Testis (tissue), 2 donors: ENCODE measurements at regions not wholly inside any gene's neighbourhood (a gene's known extent, or its start where the extent isn't known, plus 50 kb on each side); places are given as distances from the start of the nearest gene placed in this dataset.
A peak's percentile ranks its signal among the peaks of the same experiment; 100 is the strongest.

Experiments
- DNase-seq: peaks from one replicate; pipeline ENCODE4 v3.0.0-alpha.2; 2019
- H3K27ac ChIP-seq, 2 donors: fragments of 200-600 bp; sonication (generic); one replicate each; pipeline ENCODE4 v1.5.1; 2019
- H3K27me3 ChIP-seq: fragments of 200-600 bp; sonication (generic); one replicate; pipeline ENCODE4 v1.5.1; 2019
- H3K36me3 ChIP-seq: fragments of 200-600 bp; sonication (generic); one replicate; pipeline ENCODE4 v1.5.1; 2017; ENCODE audit warnings: low read depth; ENCODE audit errors: missing control alignments
- H3K4me1 ChIP-seq: fragments of 200-600 bp; sonication (generic); one replicate; pipeline ENCODE4 v1.5.1; 2019
- H3K4me3 ChIP-seq, 2 donors: fragments of 200-600 bp; sonication (generic); one replicate each; pipeline ENCODE4 v1.5.1; 2017 to 2019
- H3K9me3 ChIP-seq: fragments of 200-600 bp; sonication (generic); one replicate; pipeline ENCODE4 v1.5.1; 2017
- POLR2A ChIP-seq: fragments of 450-650 bp; IDR thresholded peaks from one replicate; pipeline ENCODE4 v1.6.1; 2017; ENCODE audit warnings: antibody characterized with exemption, mild to moderate bottlenecking, moderate library complexity
- WGBS, 2 donors: methylation state at CpG; one replicate each; pipeline ENCODE4 v1.1.5; 2018; 5-methylcytosine and 5-hydroxymethylcytosine counted together
- intact Hi-C: fragments of 100-400 bp; cut with DNase I; formaldehyde crosslinking; loops from one replicate; pipeline ENCODE4 v1.15.1; 2023; ENCODE audit warnings: low total_unique reads
- TF ChIP-seq, protein P1 (sequence below), 3 experiments: fragments of 450-650 bp in 2 of 3; fragments of 200-600 bp in 1 of 3; sonication (generic) in 1 of 3; IDR thresholded peaks; one replicate each; pipeline ENCODE4 v1.5.1; 2016 to 2019; ENCODE audit warnings: antibody characterized with exemption in 3 of 3, mild to moderate bottlenecking in 2 of 3, moderate library complexity in 1 of 3

DNA sequence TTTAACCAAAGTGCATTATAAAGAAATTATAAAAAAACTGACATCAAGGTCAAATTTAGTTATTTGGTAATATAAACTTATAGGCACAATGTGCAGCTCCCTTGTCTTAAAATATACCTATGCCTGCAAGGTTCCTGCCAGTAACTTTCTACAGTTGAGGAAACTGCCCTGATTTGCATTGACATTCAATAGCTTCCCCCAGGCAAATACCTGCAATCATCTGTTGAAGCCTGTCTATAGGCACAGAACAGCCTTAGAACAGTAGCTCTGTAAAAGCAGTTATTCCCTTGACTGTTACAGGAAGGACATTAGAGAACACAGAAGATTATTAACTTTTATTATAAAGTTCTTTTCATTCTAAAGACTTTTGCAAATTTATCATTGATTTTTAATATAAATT is 1239.5 kb downstream of the PCDH9 start:
- no peak overlapping the region for H3K27ac ChIP-seq
- no peak for DNase-seq
- no peaks in the 10 kb centered on the region for H3K4me1 ChIP-seq
- TF ChIP-seq, protein P1, sequence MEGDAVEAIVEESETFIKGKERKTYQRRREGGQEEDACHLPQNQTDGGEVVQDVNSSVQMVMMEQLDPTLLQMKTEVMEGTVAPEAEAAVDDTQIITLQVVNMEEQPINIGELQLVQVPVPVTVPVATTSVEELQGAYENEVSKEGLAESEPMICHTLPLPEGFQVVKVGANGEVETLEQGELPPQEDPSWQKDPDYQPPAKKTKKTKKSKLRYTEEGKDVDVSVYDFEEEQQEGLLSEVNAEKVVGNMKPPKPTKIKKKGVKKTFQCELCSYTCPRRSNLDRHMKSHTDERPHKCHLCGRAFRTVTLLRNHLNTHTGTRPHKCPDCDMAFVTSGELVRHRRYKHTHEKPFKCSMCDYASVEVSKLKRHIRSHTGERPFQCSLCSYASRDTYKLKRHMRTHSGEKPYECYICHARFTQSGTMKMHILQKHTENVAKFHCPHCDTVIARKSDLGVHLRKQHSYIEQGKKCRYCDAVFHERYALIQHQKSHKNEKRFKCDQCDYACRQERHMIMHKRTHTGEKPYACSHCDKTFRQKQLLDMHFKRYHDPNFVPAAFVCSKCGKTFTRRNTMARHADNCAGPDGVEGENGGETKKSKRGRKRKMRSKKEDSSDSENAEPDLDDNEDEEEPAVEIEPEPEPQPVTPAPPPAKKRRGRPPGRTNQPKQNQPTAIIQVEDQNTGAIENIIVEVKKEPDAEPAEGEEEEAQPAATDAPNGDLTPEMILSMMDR (IDR thresholded peaks at IDR 0.05) = no peak
- no peak for TF ChIP-seq POLR2A
- no peak overlapping the region for H3K4me3 ChIP-seq
- intact Hi-C loops = no loop called here
- H3K27me3 ChIP-seq = no peaks in the 10 kb centered on the region
- no peaks in the 10 kb centered on the region for H3K36me3 ChIP-seq
- no peaks in the 10 kb centered on the region for H3K9me3 ChIP-seq

DNA sequence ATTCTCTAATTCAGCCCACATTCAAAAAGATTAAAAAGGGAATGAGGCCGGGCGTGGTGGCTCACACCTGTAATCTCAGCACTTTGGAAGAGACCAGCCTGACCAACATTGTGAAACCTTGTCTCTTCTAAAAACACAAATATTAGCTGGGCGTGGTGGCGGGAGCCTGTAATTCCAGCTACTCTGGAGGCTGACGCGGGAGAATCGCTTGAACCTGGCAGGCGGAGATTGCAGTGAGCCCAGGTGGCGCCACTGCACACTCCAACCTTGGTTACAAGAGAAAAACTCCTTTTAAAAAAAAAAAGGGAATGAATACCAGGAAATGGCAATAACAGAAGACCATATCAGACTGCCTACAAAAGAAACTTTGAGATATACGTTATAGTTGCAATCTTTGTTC is 1244.5 kb downstream of the PCDH9 start:
- peak; percentile 17 for DNase-seq
- TF ChIP-seq, protein P1 (IDR thresholded peaks at IDR 0.05) = no peak
- TF ChIP-seq POLR2A = no peak
- no peaks in the 10 kb centered on the region for H3K9me3 ChIP-seq
- no peaks in the 10 kb centered on the region for H3K36me3 ChIP-seq
- 61 to 73% methylated on average over 10 of the region's 10 CpGs for WGBS, 2 donors
- H3K27me3 ChIP-seq = no peaks in the 10 kb centered on the region
- H3K27ac ChIP-seq = no peak overlapping the region
- no peaks in the 10 kb centered on the region for H3K4me1 ChIP-seq
- intact Hi-C loops = no loop called here
- H3K4me3 ChIP-seq = peak overlapping the region in 1 of 2 donors; percentile 4

DNA sequence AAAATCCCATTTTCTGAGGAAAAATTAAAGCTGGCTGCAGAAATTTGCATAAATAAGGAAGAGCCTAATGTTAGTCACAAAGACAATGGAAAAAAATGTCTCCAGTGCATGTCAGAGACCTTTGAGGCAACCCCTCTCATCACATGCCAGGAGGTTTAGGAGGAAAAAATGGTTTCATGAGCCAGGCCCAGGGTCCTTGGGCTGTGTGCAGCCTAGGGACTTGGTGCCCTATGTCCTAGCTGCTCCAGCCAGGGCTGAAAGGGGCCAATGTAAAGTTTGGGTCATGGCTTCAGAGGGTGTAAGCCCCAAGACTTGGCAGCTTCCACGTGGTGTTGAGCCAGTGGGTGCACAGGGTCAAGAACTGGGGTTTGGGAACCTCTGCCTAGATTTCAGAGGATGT is 1252.6 kb downstream of the PCDH9 start:
- no peak overlapping the region for H3K4me3 ChIP-seq
- H3K36me3 ChIP-seq = no peaks in the 10 kb centered on the region
- 50 to 68% methylated on average over 1 of the region's 1 CpG for WGBS, 2 donors
- TF ChIP-seq, protein P1 (IDR thresholded peaks at IDR 0.05) = no peak
- TF ChIP-seq POLR2A = no peak
- no peak for DNase-seq
- no peaks in the 10 kb centered on the region for H3K9me3 ChIP-seq
- no peaks in the 10 kb centered on the region for H3K27me3 ChIP-seq
- no peaks in the 10 kb centered on the region for H3K4me1 ChIP-seq
- no peak overlapping the region for H3K27ac ChIP-seq
- intact Hi-C loops = no loop called here

DNA sequence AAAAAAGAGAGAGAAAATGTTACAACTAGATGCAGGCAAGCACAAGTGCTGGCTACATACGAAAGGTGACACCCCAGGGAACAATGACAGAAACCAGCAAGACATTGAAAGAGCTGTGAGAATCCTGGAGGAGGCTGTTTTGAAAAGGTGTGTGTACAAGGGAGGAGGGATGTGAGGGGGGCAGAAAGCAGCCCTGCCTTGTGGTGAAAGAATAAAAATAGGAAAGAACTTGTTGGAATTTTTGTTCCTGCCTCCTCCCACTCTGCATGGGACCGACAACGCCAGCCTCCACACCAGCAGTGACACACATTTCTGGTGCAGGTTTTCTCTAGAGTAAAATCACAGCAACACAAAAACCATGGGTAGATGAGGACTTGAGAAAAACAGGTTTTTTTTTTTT is 1258.6 kb downstream of the PCDH9 start:
- no peaks in the 10 kb centered on the region for H3K4me1 ChIP-seq
- no peak for DNase-seq
- intact Hi-C loops = no loop called here
- no peak overlapping the region for H3K4me3 ChIP-seq
- H3K27ac ChIP-seq = no peak overlapping the region
- H3K9me3 ChIP-seq = no peaks in the 10 kb centered on the region
- WGBS, 2 donors = 71 to 75% methylated on average over 3 of the region's 3 CpGs
- no peaks in the 10 kb centered on the region for H3K27me3 ChIP-seq
- H3K36me3 ChIP-seq = no peaks in the 10 kb centered on the region
- TF ChIP-seq, protein P1 (IDR thresholded peaks at IDR 0.05) = no peak
- TF ChIP-seq POLR2A = no peak

DNA sequence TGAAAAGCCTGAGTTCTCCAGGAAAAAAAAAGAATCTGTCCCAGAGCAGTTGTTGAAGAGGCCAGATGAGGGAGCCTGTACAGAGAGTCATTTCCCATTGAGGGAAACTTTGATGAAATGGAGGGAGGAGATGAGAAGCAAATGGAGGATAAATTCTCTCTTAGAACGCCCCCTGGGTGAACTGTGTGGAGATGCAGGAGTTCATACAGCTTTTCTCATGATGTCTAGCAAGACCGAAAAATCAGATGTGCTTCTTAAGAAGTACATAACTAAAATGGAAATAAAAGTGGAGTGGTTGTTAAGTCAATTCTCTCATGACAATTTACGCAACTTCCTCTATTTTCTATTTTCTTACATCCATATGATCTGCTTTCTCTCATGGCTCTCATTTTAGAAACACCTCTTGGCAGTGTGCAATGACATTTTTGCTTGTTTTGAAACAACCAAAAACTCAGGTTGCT is 1263.1 kb downstream of the PCDH9 start:
- 72% methylated on average over 3 of the region's 3 CpGs for WGBS, 2 donors
- peak; percentile 46 for DNase-seq
- Histone ChIP-seq H3K27me3 (no peaks in the 10 kb centered on the region), H3K4me1 (no peaks in the 10 kb centered on the region), H3K36me3 (no peaks in the 10 kb centered on the region), H3K27ac (no peak overlapping the region), H3K4me3 (no peak overlapping the region), H3K9me3 (no peaks in the 10 kb centered on the region)
- TF ChIP-seq POLR2A = no peak
- TF ChIP-seq, protein P1 (IDR thresholded peaks at IDR 0.05) = peak in 2 of 3 experiments; percentile 22 to 30
- intact Hi-C loops = no loop called here
